ENCODE measurements at regions not wholly inside any gene's neighbourhood (a gene's known extent, or its start where the extent isn't known, plus 50 kb on each side); places are given as distances from the start of the nearest gene placed in this dataset.
"Not testable (repeated sequence)": the region's sequence is repeated elsewhere in the genome, so short reads cannot be mapped to it uniquely, and the experiment has no call there.

- DNase-seq (ENCODE audit: low read depth): peak; percentile 2
- no peak overlapping the region for H3K4me3 ChIP-seq (ENCODE audit: low read length)
- TF ChIP-seq CTCF (IDR thresholded peaks at IDR 0.05; ENCODE audit: insufficient read depth, low read depth, low read length, missing control alignments): no peak
Observed at GRCh38 chr4:23956601-23957364, 66.9 kb upstream of the PPARGC1A start.

- H3K4me3 ChIP-seq (ENCODE audit: low read length): no peak overlapping the region
- DNase-seq (ENCODE audit: low read depth): no peak
- TF ChIP-seq CTCF (IDR thresholded peaks at IDR 0.05; ENCODE audit: insufficient read depth, low read depth, low read length, missing control alignments): no peak
Observed at GRCh38 chr4:23952258-23952657, 62.4 kb upstream of the PPARGC1A start.

GRCh38 chr4:23947826-23948225 lies 58.0 kb upstream of the PPARGC1A start:
- TF ChIP-seq CTCF (IDR thresholded peaks at IDR 0.05; ENCODE audit: insufficient read depth, low read depth, low read length, missing control alignments): no peak
- H3K4me3 ChIP-seq (ENCODE audit: low read length): no peak overlapping the region
- DNase-seq (ENCODE audit: low read depth): no peak

- no peak for DNase-seq (ENCODE audit: low read depth)
- no peak for TF ChIP-seq CTCF (IDR thresholded peaks at IDR 0.05; ENCODE audit: insufficient read depth, low read depth, low read length, missing control alignments)
- no peak overlapping the region for H3K4me3 ChIP-seq (ENCODE audit: low read length)
Observed at GRCh38 chr4:23946299-23946698, 56.5 kb upstream of the PPARGC1A start.

GRCh38 chr4:23945451-23946017 lies 55.7 kb upstream of the PPARGC1A start:
- no peak for TF ChIP-seq CTCF (IDR thresholded peaks at IDR 0.05; ENCODE audit: insufficient read depth, low read depth, low read length, missing control alignments)
- no peak overlapping the region for H3K4me3 ChIP-seq (ENCODE audit: low read length)
- DNase-seq (ENCODE audit: low read depth): peak; percentile 85

GRCh38 chr4:23944556-23944955 lies 54.7 kb upstream of the PPARGC1A start:
- DNase-seq (ENCODE audit: low read depth); H3K4me3 ChIP-seq (ENCODE audit: low read length): not testable (repeated sequence)

GRCh38 chr4:23943478-23943877 lies 53.6 kb upstream of the PPARGC1A start:
- DNase-seq (ENCODE audit: low read depth): no peak
- no peak for TF ChIP-seq CTCF (IDR thresholded peaks at IDR 0.05; ENCODE audit: insufficient read depth, low read depth, low read length, missing control alignments)
- no peak overlapping the region for H3K4me3 ChIP-seq (ENCODE audit: low read length)
